SK-N-MC (cell line): ENCODE measurements at regions not wholly inside any gene's neighbourhood (a gene's known extent, or its start where the extent isn't known, plus 50 kb on each side); places are given as distances from the start of the nearest gene placed in this dataset.

Experiments used
- EZH2 ChIP-seq: fragments of 200-600 bp; sonication (generic); IDR thresholded peaks from one replicate; pipeline ENCODE4 v1.6.1; 2017; ENCODE audit warnings: antibody characterized with exemption
- FOXP2 ChIP-seq: optimal IDR thresholded peaks from 2 replicates; pipeline ENCODE3; 2011; ENCODE audit warnings: mild to moderate bottlenecking, moderate library complexity; ENCODE audit not compliant: insufficient read depth; ENCODE audit errors: extremely low read length, control extremely low read depth
- POLR2AphosphoS5 ChIP-seq: IDR thresholded peaks from 2 replicates; pipeline ENCODE4 v1.6.1; 2012; ENCODE audit warnings: mild to moderate bottlenecking, low read depth, low read length, borderline replicate concordance

DNA sequence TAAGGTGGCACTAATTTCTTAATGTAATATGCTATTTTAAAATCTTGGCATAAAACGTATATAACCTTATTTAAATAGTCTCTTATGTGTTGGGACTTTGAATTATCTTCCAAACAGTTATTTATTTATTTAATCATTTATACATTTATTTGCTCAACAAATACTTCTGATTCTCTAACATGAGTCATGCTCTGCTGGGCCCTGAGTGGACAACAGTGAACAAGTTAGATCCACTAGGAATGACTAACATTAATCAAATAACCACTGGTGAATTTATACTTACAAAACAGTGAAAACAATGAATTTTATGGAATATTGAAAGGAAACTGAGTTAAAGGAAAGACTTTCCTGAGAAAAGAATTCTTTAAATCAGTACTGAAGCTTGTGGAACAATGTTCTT is 1257.2 kb upstream of the CHAC2 start:
- TF ChIP-seq EZH2, result no peak
- no peak for TF ChIP-seq POLR2AphosphoS5
- TF ChIP-seq FOXP2, result no peak
